ENCODE measurements at regions not wholly inside any gene's neighbourhood (a gene's known extent, or its start where the extent isn't known, plus 50 kb on each side); places are given as distances from the start of the nearest gene placed in this dataset.

DNA sequence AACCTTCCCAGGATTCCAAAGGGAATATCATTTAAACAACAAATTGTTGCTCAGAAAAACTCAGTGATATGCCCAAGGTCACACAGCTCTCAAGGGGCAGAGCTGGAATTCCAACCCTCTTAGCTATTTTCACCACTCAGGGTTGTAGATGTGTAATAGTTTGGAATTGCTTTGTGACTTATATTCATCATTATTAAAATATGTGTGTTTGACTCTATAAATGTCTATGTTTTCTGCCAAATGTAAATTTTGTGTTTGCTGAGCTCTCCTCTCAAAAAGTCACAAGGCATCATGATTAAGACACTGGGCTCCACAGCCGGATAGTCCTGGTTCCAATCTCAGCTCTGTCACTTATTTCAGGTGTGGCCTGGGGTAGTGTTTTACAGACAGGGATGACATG, 407.3 kb downstream of the TMEM135 start:
- H3K4me3 ChIP-seq (ENCODE audit: low read depth, low read length): no peak overlapping the region
- no peak for DNase-seq (ENCODE audit: low read depth)

GRCh38 chr11:87443707-87444106, 406.0 kb downstream of the TMEM135 start:
- TF ChIP-seq CTCF (IDR thresholded peaks at IDR 0.05; ENCODE audit: low read depth, low read length, missing control alignments): no peak
- DNase-seq (ENCODE audit: low read depth): no peak
- H3K4me3 ChIP-seq (ENCODE audit: low read depth, low read length): no peak overlapping the region

More for the DNA sequence above, 407.3 kb downstream of the TMEM135 start:
- TF ChIP-seq CTCF (IDR thresholded peaks at IDR 0.05; ENCODE audit: low read depth, low read length, missing control alignments): no peak

GRCh38 chr11:87440076-87440770, 402.5 kb downstream of the TMEM135 start:
- no peak for TF ChIP-seq CTCF (IDR thresholded peaks at IDR 0.05; ENCODE audit: low read depth, low read length, missing control alignments)
- DNase-seq (ENCODE audit: low read depth): no peak
- H3K4me3 ChIP-seq (ENCODE audit: low read depth, low read length): no peak overlapping the region

DNA sequence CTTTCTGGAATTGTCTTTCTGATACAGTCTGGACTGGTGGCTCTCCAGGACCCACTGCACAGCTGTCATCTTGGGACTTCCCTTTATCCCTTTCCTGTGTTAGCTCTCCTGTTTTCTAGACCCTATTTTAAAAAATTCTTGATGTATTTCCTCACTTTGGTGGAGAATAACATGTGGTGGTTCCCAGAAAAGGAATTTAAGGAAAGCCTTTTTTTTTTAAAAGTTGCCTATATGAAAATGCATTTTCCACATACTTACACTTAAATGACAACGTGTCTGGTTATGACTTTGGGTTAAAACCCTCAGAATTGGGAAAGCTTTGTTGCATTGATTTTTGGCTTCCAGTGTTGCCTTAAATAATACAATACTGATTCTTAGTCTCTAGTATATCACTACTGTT, 400.7 kb downstream of the TMEM135 start:
- TF ChIP-seq CTCF (IDR thresholded peaks at IDR 0.05; ENCODE audit: low read depth, low read length, missing control alignments): no peak
- no peak for DNase-seq (ENCODE audit: low read depth)
- no peak overlapping the region for H3K4me3 ChIP-seq (ENCODE audit: low read depth, low read length)

DNA sequence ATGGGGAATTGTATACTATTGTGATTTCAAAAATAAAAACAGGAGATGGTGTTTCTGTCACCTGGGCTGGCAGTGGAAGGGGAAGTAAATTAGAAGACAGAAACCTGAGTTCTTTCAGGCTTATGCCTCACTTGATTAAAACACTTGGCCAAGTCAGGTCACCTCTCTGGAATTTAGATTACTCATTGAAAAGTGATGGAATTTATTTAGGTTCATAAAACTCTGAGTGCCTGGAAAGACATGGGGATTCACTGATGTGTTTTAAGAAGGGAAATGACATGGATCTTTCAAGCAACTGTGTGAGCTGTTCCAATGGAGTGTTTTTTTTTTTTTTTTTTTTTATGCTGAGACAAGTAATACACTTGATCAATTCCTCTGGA, 400.1 kb downstream of the TMEM135 start:
- no peak for TF ChIP-seq CTCF (IDR thresholded peaks at IDR 0.05; ENCODE audit: low read depth, low read length, missing control alignments)
- DNase-seq (ENCODE audit: low read depth): no peak
- H3K4me3 ChIP-seq (ENCODE audit: low read depth, low read length): no peak overlapping the region

GRCh38 chr11:87437133-87437843, 399.6 kb downstream of the TMEM135 start:
- no peak for TF ChIP-seq CTCF (IDR thresholded peaks at IDR 0.05; ENCODE audit: low read depth, low read length, missing control alignments)
- no peak overlapping the region for H3K4me3 ChIP-seq (ENCODE audit: low read depth, low read length)
- DNase-seq (ENCODE audit: low read depth): no peak

- no peak for DNase-seq (ENCODE audit: low read depth)
- TF ChIP-seq CTCF (IDR thresholded peaks at IDR 0.05; ENCODE audit: low read depth, low read length, missing control alignments): no peak
- H3K4me3 ChIP-seq (ENCODE audit: low read depth, low read length): no peak overlapping the region
Measured at GRCh38 chr11:87432022-87432421, 394.3 kb downstream of the TMEM135 start.
